NCI-H1436 (cell line): ENCODE measurements at regions not wholly inside any gene's neighbourhood (a gene's known extent, or its start where the extent isn't known, plus 50 kb on each side); places are given as distances from the start of the nearest gene placed in this dataset.
"Not testable (repeated sequence)": the region's sequence is repeated elsewhere in the genome, so short reads cannot be mapped to it uniquely, and the experiment has no call there.

Experiments
- DNase-seq: peaks from one replicate; lab custom pipeline; 2025; lab: John Stamatoyannopoulos, UW

GRCh38 chr13:44780591-44781280, 204.6 kb upstream of the TSC22D1 start:
- no peak for DNase-seq

DNA sequence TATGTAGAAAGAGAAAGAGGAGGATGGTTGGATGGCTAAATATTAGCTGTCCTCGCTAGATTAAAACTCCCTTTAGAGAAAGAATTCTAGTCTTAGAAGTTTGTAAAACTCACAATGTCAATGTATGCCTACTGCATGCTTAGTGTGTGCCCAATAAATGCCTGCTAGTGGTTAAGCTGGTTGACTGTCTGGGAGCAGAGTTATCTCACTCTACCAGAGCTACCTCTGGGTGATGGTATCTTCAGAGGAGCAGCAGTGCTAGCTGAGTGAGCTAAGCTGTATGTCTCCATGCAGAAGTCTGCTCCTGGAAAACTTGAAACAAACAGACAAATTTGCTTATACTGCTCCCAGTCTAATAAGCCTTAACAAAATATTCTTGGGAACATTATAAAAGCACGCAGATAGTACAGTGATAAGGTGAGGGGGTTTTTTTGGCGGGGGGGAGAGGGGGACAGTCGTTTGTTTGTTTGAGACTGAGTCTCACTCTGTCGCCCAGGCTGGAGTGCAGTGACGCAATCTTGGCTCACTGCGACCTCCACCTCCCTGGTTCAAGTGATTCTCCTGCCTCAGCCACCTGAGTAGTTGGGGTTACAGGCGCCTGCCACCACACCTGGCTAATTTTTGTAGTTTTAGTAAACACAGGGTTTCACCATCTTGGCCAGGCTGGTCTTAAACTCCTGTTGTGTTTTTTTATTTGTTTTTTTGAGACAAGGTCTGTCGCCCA, 202.8 kb upstream of the TSC22D1 start:
- no peak for DNase-seq

DNA sequence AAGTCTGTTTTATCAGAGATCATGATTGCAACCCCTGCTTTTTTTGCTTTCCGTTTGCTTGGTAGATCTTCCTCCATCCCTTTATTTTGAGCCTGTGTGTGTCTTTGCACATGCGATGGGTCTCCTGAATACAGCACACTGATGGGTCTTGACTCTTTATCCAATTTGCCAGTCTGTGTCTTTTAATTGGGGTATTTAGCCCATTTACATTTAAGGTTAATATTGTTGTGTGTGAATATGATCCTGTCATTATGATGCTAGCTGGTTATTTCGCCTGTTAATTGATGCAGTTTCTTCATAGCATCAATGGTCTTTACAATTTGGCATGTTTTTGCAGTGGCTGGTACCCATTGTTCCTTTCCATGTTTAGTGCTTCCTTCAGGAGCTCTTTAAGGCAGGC, 199.2 kb upstream of the TSC22D1 start:
- not testable (repeated sequence) for DNase-seq

- DNase-seq = no peak
Measured at GRCh38 chr13:44770951-44771350, 194.8 kb upstream of the TSC22D1 start.

DNA sequence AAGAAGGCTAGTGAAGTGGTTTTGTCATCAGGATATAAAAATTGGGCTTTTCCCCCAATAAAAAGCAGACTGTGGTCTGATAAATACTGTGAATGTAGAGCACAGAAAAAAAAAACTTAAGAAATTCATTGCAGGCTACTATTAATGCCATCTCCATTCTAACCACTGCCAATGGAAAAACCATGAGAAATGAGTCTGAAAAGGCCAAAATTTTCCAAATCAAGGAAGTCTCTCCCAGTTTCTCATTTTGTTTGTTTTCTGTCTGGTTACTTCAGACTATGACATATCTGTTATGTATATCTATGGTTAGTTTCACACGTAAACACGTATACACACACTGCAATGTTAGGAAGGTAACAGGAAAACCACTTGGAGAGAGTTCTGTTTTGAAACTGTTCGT, 193.6 kb upstream of the TSC22D1 start:
- DNase-seq = no peak

DNA sequence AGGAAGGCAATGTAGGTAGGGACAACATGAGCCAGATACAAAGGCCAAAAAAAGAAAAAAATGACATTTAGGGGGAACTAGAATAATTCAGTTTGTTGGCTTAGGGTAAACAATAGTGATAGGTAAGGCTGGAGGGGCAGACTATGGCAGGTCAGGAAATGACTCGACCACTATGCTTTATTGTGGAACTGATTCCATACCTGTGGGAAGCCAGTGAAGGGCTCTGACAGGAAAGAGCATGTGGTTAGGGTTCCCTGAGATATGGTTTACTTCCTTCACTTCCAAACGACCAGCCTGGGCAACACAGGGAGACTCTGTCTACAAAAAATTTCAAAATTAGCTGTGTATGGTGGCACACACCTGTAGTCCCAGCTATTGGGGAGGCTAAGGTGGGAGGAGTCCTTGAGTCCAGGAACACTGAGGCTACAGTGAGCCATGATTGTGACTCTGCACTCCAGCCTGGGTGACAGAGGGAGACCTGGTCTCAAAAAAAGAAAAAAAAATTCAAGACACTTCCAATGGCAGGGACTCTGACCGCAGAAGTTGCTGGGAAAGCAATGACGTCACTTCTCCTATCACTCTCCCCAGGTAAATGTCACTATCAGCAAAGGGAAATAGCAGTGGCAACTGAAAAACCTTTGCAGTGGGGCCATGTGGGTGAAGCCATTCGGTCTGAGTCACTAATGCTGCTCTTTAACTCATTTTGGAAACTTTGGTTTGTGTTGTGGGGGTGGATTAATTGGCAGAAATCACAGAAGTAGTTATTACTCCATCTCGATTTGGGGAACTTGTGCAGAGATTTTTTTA, 192.8 kb upstream of the TSC22D1 start:
- DNase-seq = no peak

DNA sequence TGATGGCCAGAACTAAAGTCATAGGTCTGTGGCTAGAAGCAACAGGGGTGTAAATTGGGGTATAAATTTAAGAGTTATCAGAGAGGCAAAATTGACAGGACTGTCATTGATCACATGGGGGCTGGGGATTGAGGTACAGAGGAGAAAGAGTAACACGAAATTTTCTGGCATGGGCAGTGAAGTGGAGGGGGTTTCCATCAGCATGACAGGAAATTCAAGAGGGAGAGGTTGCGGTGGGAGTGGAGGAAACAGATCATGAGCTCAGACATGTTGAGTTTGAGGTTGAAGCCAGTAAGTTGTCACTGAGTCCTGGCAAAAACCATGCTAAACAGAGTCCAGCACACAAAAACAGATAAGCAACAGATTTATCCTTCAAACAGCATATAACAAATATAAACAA, 192.1 kb upstream of the TSC22D1 start:
- DNase-seq = no peak

DNA sequence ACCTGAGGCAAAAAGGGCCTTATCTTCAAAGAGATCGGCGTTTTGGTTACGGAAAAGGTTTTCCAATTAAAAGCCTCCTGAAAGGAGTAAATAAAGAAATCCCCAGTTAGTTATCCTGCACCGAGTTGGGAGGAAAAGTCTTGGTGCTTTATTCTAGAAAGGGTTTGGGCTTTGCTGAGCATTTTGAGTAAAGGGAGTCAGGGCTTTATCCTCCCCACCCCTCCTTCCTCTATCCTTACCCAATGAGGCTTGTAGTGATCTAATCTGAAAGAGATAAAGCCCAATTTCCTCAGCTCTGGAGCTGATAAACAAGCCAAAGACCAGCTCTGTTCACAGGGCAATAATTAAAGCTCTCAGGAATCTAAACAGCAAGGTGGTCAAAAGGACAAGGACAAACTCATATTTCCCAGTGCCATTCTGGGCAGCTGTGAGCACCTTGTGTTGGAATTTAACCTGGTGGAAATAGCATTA, 188.9 kb upstream of the TSC22D1 start:
- no peak for DNase-seq

DNA sequence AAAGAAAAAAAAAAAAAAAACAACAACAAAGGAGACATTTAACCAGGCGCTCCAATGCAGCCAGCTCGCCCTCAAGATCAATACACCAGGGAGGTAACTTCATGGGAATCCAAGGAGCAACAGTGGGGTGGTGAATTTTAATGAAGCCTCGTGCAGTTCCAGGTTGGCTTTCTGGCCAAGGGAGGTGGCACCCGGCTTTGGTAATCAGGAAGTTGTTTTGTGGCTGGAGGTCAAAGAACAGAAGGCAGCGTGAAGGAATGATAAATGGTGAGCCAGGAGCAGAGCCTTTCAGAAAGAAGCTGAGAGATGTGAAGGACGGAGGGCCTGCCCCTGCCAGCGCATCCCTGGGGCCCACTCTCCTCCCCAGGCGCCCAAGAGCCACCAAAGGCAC, 188.2 kb upstream of the TSC22D1 start:
- DNase-seq = no peak

GRCh38 chr13:44763615-44764301, 187.6 kb upstream of the TSC22D1 start:
- no peak for DNase-seq

GRCh38 chr13:44762911-44763310, 186.8 kb upstream of the TSC22D1 start:
- DNase-seq = no peak

GRCh38 chr13:44760434-44760833, 184.3 kb upstream of the TSC22D1 start:
- DNase-seq = no peak

DNA sequence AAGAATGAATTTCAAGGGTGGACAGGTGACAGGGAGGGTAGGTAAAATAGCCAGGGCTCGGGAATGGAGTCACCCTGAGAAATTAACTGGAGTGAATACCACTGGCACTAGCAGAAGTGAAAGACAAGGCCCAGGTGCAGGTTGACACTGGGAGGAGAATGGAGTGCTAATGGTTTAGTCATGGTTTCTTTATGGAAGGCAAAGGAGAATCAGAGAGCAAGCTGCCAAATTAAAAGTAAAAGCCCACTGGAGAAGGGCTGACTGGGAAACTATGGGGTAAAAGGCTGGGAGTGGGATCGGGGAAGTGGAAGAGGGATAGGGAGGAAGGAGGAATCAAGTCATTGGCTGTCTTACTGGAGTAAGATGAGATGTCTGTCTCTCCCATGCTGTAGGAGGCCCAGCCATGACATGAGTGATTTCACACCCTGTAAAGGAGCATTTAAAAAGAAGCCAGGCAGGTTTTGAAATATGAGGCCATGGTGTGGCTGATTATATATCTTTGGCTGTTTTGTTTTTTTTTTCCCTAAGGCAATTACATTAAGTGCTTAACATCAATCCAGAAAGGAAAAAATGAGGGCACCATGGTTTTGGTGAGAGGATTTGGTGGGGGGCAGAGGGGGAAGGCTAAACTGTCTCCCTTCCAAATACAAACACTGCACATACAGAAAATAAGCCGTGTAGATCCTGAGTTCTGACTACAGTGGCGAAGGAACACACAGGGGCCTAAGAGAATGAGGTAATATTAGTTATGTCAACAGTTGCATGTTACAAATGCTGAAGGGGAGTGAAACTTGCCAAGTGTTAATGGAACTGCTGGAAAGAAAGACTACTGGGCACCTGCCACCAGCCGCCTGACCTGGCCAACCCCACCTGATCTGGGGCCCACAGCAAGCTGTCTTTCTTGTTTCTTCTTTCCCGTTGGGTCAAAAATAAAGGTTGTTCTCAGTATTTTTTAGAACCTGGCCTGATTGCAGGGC, 183.5 kb upstream of the TSC22D1 start:
- DNase-seq = peak; percentile 31

DNA sequence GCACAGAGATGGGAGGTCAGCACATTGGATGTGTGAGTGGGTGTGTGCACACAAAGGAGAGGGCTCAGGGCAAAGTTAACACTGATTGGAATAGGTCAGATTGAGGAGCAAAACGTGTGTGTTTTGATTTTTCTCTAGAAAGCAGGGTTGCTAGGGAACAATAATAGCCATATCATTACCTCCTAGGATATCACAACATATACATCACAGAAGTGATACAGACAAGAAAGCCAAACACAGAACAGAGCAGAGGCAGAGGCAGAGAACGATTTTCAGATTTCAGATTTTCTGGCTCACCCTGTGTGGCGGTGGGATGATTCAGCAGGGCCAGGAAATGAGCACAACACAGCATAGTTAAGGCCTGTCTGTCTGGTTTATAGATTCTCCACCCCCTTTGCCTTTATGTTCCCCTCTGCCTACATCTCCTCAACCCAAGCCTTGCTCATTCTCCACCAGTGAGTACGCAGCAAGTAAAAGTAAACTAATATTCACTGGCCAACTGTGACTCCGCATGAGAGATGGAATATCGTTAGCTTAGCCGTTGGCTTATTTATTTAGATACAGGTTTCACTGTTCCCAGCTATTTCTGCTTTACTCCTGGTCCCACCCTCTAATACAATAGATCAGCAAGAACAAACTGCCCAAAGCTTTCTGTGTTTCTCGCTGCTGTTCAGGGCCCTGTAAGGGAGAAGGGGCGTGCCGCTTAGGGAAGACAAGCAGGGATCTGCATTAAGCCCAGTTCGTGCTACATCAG, 182.7 kb upstream of the TSC22D1 start:
- DNase-seq = peak; percentile 10

DNA sequence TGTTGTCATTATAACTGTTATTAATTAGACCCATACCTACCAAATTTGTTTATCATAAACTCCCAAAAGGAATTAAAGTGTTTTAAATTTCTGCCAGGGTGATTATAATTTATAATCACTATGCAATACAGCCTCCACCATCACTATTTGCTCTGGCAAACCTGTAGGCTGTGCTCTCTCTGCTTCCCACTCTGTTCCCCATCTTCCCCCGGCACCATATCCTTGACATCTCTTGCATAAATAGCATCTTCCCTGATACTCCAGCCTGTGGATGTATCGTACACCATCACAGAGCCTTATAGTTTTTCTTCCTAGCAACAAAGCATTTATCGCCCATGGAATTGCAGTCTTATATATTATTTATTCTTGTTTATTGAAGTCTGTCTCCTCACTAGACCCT, 181.5 kb upstream of the TSC22D1 start:
- no peak for DNase-seq

DNA sequence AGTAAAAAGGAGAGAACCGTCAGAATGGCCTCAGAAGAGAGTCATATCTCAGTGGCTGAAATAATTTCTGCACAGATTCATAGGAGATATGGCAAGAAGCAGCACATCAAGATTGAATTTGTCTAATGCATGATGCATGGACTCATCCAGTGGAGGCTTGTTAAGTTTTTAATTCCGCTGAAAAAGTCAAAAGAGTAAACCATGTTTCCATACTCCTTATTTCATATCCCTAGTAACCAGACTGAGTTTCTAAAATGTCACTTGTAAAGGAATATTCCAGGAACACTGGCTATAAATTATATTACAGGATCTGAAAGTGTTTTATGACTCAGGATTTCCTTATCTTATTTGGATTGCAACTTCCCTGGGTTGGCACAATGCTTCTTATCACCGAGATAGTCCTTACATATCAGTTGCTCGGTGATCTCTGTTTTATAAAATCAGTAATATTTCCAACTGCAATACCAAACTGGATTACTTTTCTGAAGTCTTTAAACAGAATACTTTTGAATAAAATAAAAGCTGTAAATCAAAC, 180.2 kb upstream of the TSC22D1 start:
- no peak for DNase-seq

DNA sequence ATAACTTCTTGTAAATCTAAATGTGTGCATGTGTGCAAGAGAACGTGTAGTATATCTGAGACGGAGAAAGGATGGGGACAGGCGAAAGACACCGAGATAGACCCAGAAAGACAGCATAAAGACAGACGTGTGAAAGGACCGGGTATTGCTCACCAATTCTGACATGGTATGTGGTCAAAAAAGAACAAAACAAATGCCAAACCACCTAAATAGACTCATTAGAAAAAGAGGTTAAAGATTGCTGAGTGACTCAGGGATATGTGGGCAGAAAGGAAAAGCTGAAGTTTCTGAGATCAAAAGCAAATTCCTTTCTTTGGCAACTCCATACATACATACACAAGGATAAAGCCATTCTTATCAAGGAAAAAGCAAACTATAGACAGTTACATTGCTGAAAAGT, 179.7 kb upstream of the TSC22D1 start:
- DNase-seq = no peak

GRCh38 chr13:44752164-44752563, 176.0 kb upstream of the TSC22D1 start:
- no peak for DNase-seq

DNA sequence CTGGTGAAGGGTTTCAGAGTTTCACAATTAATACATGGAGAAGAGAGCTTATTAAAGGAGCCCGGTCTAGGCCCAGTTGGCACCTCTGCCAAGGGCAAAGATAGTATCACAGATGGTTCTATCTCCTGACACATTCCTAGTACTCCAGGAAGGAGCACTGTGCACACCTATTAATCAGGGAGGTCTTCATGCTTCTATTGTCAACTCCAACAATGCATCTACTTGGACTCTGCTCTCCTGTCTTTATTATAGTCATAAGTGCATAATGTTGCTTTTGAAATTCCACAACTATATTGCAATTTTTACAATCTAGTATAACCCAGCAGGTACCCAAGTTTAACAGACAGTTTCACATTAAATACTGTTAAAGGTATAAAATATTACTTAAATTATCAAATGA, 174.5 kb upstream of the TSC22D1 start:
- no peak for DNase-seq

DNA sequence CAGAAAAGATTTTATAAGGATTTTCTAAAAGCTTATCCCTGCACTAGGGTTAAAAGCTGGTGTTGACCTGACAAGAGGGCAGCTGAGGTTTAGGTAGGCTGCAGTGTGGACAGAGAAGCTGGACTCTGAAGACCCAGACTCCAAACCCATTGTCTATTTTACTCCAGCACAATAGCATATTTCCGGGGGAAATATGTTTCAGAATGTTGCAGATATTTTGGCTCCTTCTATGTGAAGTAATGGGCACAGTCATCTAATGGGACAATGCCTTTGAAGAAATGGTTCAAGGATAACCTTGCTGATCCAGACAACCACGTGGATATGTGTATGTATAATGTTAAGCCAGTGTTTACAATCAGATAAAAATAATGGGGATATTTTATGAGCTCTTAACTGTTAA, 173.8 kb upstream of the TSC22D1 start:
- no peak for DNase-seq
